ENCODE measurements at regions not wholly inside any gene's neighbourhood (a gene's known extent, or its start where the extent isn't known, plus 50 kb on each side); places are given as distances from the start of the nearest gene placed in this dataset.

DNA sequence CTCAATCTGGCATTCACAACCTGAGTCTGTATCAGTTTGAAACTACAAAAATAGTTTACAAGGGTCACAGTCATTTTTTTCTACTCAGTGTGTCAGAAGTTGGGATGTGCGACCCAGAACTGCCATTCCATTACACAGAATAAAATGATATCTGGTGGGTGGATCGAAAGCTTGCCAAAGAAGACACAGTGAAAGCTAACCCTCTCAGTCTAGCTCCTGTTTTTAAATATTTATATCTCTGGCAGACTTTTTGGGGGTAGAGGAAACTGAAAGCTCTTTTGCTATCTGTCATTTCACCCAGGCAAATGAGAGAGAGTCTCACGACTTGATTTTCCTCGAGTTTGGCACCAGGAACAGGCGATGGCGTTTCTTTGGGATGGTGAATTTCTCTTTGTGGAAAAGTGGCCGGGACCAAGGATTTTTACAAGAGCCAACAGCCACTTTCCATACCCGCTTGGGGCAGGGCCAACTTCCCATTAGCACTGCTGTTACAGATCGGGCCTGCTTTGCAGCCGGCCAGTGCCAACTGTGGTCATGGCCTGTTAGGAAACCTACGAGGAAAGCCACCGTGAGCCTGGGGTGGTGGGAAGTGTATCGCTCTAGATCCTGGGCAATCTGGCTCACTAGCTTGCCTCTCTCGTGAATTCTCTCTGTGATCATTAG is 185.5 kb upstream of the NFIA start:
- Histone ChIP-seq H3K27me3 (ENCODE audit: control insufficient read depth in 2 of 2, insufficient read depth in 2 of 2, low read length in 2 of 2) (no peaks in the 10 kb centered on the region), H3K4me3 (replicated peaks in 1 of 3; ENCODE audit: low read depth in 2 of 3, low read length in 3 of 3) (no peak overlapping the region), H3K9ac (ENCODE audit: insufficient read depth, low read length, poor library complexity, severe bottlenecking) (no peak overlapping the region), H3K9me3 (replicated peaks in 1 of 2; ENCODE audit: control insufficient read depth in 1 of 2, insufficient read depth in 1 of 2, low read length in 2 of 2) (no peaks in the 10 kb centered on the region), H3K4me1 (ENCODE audit: control insufficient read depth in 1 of 2, insufficient read depth in 2 of 2, low read length in 2 of 2) (no peaks in the 10 kb centered on the region), H3K79me2 (ENCODE audit: insufficient read depth, low read length) (no peaks in the 10 kb centered on the region), H4K20me1 (ENCODE audit: insufficient read depth, low read length) (no peaks in the 10 kb centered on the region), H3K27ac (ENCODE audit: low read depth in 1 of 2, low read length in 2 of 2) (no peak overlapping the region), H2AFZ (ENCODE audit: insufficient read depth, low read depth, low read length, poor library complexity, severe bottlenecking) (peak overlapping the region; percentile 3), H3K36me3 (replicated peaks in 1 of 2; ENCODE audit: control insufficient read depth in 1 of 2, insufficient read depth in 2 of 2, low read length in 2 of 2) (no peaks in the 10 kb centered on the region), H3K4me2 (replicated peaks; ENCODE audit: extremely low read depth, low read length, poor library complexity, severe bottlenecking) (no peak overlapping the region)
- no peak for DNase-seq
- intact Hi-C loops (cut with micrococcal nuclease), result no loop called here
- TF ChIP-seq, protein P1, sequence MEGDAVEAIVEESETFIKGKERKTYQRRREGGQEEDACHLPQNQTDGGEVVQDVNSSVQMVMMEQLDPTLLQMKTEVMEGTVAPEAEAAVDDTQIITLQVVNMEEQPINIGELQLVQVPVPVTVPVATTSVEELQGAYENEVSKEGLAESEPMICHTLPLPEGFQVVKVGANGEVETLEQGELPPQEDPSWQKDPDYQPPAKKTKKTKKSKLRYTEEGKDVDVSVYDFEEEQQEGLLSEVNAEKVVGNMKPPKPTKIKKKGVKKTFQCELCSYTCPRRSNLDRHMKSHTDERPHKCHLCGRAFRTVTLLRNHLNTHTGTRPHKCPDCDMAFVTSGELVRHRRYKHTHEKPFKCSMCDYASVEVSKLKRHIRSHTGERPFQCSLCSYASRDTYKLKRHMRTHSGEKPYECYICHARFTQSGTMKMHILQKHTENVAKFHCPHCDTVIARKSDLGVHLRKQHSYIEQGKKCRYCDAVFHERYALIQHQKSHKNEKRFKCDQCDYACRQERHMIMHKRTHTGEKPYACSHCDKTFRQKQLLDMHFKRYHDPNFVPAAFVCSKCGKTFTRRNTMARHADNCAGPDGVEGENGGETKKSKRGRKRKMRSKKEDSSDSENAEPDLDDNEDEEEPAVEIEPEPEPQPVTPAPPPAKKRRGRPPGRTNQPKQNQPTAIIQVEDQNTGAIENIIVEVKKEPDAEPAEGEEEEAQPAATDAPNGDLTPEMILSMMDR (IDR thresholded peaks at IDR 0.05), result no peak
- Mint-ChIP-seq H3K27me3 (ENCODE audit: low read depth in 3 of 3) (peaks cover 0 to 4% (median 1%) of the 10 kb centered on the region in 3 donors), H3K4me1 (peaks cover 4% of the 10 kb centered on the region), H3K36me3 (no peaks in the 10 kb centered on the region), H3K4me3 (no peak overlapping the region), H3K9me3 (peaks cover 0 to 1% (median 0%) of the 10 kb centered on the region in 7 donors), H3K27ac (no peak overlapping the region)
- 100% methylated on average over 6 of the region's 14 CpGs for WGBS (ENCODE audit: insufficient coverage)

DNA sequence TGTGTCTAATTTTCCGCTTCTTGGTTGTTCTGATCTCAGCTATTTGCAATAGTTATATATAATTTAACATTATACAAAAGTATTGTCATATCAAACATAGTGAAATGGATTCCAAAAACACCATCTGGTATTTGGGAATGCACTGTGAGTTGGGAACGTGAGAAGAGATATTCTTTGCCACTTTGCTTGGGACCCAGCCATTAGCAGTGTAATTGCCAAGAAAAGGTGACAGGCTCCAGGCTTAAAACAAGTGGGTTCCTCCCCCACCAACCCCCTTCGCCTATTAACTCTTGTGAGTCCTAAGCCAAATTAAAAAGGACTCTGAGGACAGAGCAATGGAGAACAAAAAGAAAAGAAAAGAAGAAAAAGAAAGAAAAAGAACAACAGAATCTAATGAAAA is 186.7 kb upstream of the NFIA start:
- TF ChIP-seq, protein P1 (IDR thresholded peaks at IDR 0.05), result no peak
- Histone ChIP-seq H3K4me1 (ENCODE audit: control insufficient read depth in 1 of 2, insufficient read depth in 2 of 2, low read length in 2 of 2) (peaks cover 4% of the 10 kb centered on the region in 2 donors), H2AFZ (ENCODE audit: insufficient read depth, low read depth, low read length, poor library complexity, severe bottlenecking) (no peak overlapping the region), H3K4me2 (replicated peaks; ENCODE audit: extremely low read depth, low read length, poor library complexity, severe bottlenecking) (no peak overlapping the region), H3K27me3 (ENCODE audit: control insufficient read depth in 2 of 2, insufficient read depth in 2 of 2, low read length in 2 of 2) (no peaks in the 10 kb centered on the region), H4K20me1 (ENCODE audit: insufficient read depth, low read length) (no peaks in the 10 kb centered on the region), H3K4me3 (replicated peaks in 1 of 3; ENCODE audit: low read depth in 2 of 3, low read length in 3 of 3) (no peak overlapping the region), H3K9ac (ENCODE audit: insufficient read depth, low read length, poor library complexity, severe bottlenecking) (no peak overlapping the region), H3K27ac (ENCODE audit: low read depth in 1 of 2, low read length in 2 of 2) (no peak overlapping the region), H3K36me3 (replicated peaks in 1 of 2; ENCODE audit: control insufficient read depth in 1 of 2, insufficient read depth in 2 of 2, low read length in 2 of 2) (no peaks in the 10 kb centered on the region), H3K9me3 (replicated peaks in 1 of 2; ENCODE audit: control insufficient read depth in 1 of 2, insufficient read depth in 1 of 2, low read length in 2 of 2) (no peaks in the 10 kb centered on the region), H3K79me2 (ENCODE audit: insufficient read depth, low read length) (no peaks in the 10 kb centered on the region)
- Mint-ChIP-seq H3K9me3 (peaks cover 0 to 1% (median 0%) of the 10 kb centered on the region in 7 donors), H3K4me3 (no peak overlapping the region), H3K27ac (no peak overlapping the region), H3K4me1 (peaks cover 6% of the 10 kb centered on the region), H3K36me3 (no peaks in the 10 kb centered on the region), H3K27me3 (ENCODE audit: low read depth in 3 of 3) (peaks cover 0 to 4% (median 1%) of the 10 kb centered on the region in 3 donors)
- WGBS (ENCODE audit: insufficient coverage), result no CpG with 5 or more reads among the region's 3 CpGs
- intact Hi-C loops (cut with micrococcal nuclease), result no loop called here
- no peak for DNase-seq
